GM12892 (cell line): ENCODE measurements at regions not wholly inside any gene's neighbourhood (a gene's known extent, or its start where the extent isn't known, plus 50 kb on each side); places are given as distances from the start of the nearest gene placed in this dataset.

ENCODE experiments used
- POLR2A ChIP-seq: IDR thresholded peaks from 2 replicates; pipeline ENCODE4 v1.6.1; 2011; ENCODE audit warnings: low read depth, low read length, control low read depth
- POLR2AphosphoS5 ChIP-seq: IDR thresholded peaks from 2 replicates; pipeline ENCODE4 v1.6.1; 2011; ENCODE audit warnings: low read depth, low read length, control low read depth

DNA sequence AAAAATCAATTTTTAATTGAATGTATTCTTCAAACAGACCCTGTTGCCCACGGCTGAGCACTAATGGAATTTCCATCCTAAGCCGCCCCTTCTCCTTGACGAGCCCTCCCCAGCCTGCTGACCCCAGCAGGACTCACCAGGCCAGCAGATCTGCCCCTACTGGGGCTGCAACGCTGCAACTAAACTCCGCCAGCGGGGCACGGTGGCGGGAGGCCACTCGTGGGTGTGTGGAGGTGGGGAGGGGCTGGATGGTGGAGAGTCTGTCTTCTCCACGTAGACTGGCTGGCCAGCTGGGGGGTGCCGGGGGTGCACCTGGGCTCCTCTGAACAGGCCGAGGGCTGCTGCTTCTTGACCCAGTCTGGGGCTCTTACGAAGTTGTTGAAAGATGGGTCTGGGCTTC lies 67.8 kb downstream of the ENGASE start:
- no peak for TF ChIP-seq POLR2AphosphoS5
- TF ChIP-seq POLR2A = no peak
